CD4-positive, alpha-beta T cell (primary cell): ENCODE measurements at regions not wholly inside any gene's neighbourhood (a gene's known extent, or its start where the extent isn't known, plus 50 kb on each side); places are given as distances from the start of the nearest gene placed in this dataset.

Source experiments
- ATAC-seq: fragments of 200-7000 bp; cut with Tn5 transposase; one replicate; pipeline ENCODE4 v1.10.0; 2022; ENCODE audit warnings: mild to moderate bottlenecking; ENCODE audit not compliant: poor library complexity
- CTCF ChIA-PET: fragments of 350-600 bp; sonication (Branson Sonifier 250); formaldehyde crosslinking; loops from one replicate; lab custom pipeline; 2021; ENCODE audit warnings: antibody characterized with exemption, inconsistent platforms; lab: Charles Lee
- POLR2A ChIA-PET: fragments of 350-600 bp; sonication (Branson Sonifier 250); formaldehyde crosslinking; loops from one replicate; lab custom pipeline; 2021; ENCODE audit warnings: antibody characterized with exemption, inconsistent platforms; lab: Charles Lee
- DNase-seq, 14 experiments: peaks; one replicate each; pipeline ENCODE4 v3.0.0-alpha.2; 2013 to 2020; ENCODE audit warnings: mixed read lengths in 2 of 14
- H3K27ac ChIP-seq, 2 donors: one replicate each; pipeline versions ENCODE4 v1.5.1 to v1.7.0; 2013; ENCODE audit warnings: low read length in 2 of 2, low read depth in 1 of 2, mild to moderate bottlenecking in 1 of 2
- H3K27me3 ChIP-seq, 2 experiments: 1 replicate in 1 of 2; 2 replicates in 1 of 2; pipeline versions ENCODE4 v1.6.1 to v1.7.0; 2013; ENCODE audit warnings: low read length in 2 of 2, control low read depth in 1 of 2, mild to moderate bottlenecking in 1 of 2, moderate library complexity in 1 of 2; ENCODE audit not compliant: insufficient read depth in 2 of 2, control insufficient read depth in 1 of 2
- H3K36me3 ChIP-seq: one replicate; pipeline ENCODE4 v1.6.1; 2013; ENCODE audit warnings: low read length, control low read depth; ENCODE audit not compliant: insufficient read depth
- H3K4me1 ChIP-seq: one replicate; pipeline ENCODE4 v1.6.1; 2013; ENCODE audit warnings: low read length, control low read depth; ENCODE audit not compliant: insufficient read depth
- H3K4me3 ChIP-seq: one replicate; pipeline ENCODE4 v1.5.1; 2013; ENCODE audit warnings: mild to moderate bottlenecking, low read length, moderate library complexity
- H3K9me3 ChIP-seq, 2 experiments: 1 replicate in 1 of 2; 2 replicates in 1 of 2; pipeline versions ENCODE4 v1.6.1 to v1.7.0; 2013; ENCODE audit warnings: low read length in 2 of 2, mild to moderate bottlenecking in 2 of 2, control low read depth in 1 of 2, moderate library complexity in 1 of 2; ENCODE audit not compliant: control insufficient read depth in 1 of 2, insufficient read depth in 1 of 2
- H3K27ac Mint-ChIP-seq: one replicate; pipeline ENCODE4 v1.8.0; 2020; ENCODE audit warnings: mixed read lengths
- H3K27me3 Mint-ChIP-seq: one replicate; pipeline ENCODE4 v1.8.0; 2021; ENCODE audit warnings: mixed read lengths
- H3K36me3 Mint-ChIP-seq: one replicate; pipeline ENCODE4 v1.8.0; 2021; ENCODE audit warnings: low read depth, mixed read lengths
- H3K4me1 Mint-ChIP-seq: one replicate; pipeline ENCODE4 v1.8.0; 2021; ENCODE audit warnings: low read depth, mixed read lengths
- H3K4me3 Mint-ChIP-seq: one replicate; pipeline ENCODE4 v1.8.0; 2020; ENCODE audit warnings: mild to moderate bottlenecking, mixed read lengths
- H3K9me3 Mint-ChIP-seq: one replicate; pipeline ENCODE4 v1.8.0; 2020; ENCODE audit warnings: mixed read lengths
- intact Hi-C, 2 experiments: fragments of 100-400 bp; cut with DNase I in 1 of 2; cut with micrococcal nuclease in 1 of 2; formaldehyde crosslinking; loops; one replicate each; pipeline versions ENCODE4 v1.15.1 to v1.9.0; 2023 to 2025; cut with DNase I, micrococcal nuclease
- TF ChIP-seq, protein P1 (sequence below): fragments of 200-600 bp; IDR thresholded peaks from one replicate; pipeline ENCODE4 v1.8.0; 2022; ENCODE audit warnings: antibody characterized with exemption, mild to moderate bottlenecking

DNA sequence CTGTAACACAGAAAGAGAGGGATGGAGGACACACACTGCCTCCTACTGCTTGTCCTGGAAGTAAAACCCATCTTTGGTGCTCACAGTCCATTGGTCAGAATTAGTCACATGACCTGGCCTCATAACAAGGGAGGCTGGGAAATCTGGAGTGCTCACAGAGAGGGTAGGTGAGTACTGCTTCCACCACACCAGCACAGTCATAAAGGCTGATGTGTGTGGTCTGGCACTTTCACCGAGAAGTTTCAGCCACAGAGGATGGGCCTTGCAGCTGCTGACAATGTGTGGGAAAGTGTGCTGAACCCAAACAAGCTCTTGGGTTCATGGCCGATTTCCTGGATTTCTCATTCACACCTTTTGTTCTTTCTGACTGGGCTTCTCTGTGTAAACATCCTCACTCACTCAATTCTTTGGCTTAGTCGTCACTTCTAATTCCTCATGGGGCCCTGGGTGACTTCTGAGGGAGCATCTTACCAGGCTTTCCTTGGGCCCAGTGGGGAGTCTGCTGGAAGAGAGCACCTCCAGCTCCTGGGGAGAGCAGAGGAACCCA lies 100.7 kb downstream of the ASB7 start:
- ChIA-PET CTCF (no interaction called here), POLR2A (no interaction called here)
- Histone ChIP-seq H3K9me3 (peaks cover 0 to 12% of the 10 kb centered on the region in 2 experiments), H3K27me3 (peaks cover 9 to 13% of the 10 kb centered on the region in 2 experiments), H3K27ac (no peak overlapping the region), H3K36me3 (no peaks in the 10 kb centered on the region), H3K4me3 (no peak overlapping the region), H3K4me1 (no peaks in the 10 kb centered on the region)
- intact Hi-C loops, result no loop called here
- ATAC-seq (no peak), DNase-seq (no peak)
- no peaks in the 10 kb centered on the region for H3K4me1 Mint-ChIP-seq
- no peak overlapping the region for H3K27ac Mint-ChIP-seq
- H3K36me3 Mint-ChIP-seq, result no peaks in the 10 kb centered on the region
- TF ChIP-seq, protein P1, sequence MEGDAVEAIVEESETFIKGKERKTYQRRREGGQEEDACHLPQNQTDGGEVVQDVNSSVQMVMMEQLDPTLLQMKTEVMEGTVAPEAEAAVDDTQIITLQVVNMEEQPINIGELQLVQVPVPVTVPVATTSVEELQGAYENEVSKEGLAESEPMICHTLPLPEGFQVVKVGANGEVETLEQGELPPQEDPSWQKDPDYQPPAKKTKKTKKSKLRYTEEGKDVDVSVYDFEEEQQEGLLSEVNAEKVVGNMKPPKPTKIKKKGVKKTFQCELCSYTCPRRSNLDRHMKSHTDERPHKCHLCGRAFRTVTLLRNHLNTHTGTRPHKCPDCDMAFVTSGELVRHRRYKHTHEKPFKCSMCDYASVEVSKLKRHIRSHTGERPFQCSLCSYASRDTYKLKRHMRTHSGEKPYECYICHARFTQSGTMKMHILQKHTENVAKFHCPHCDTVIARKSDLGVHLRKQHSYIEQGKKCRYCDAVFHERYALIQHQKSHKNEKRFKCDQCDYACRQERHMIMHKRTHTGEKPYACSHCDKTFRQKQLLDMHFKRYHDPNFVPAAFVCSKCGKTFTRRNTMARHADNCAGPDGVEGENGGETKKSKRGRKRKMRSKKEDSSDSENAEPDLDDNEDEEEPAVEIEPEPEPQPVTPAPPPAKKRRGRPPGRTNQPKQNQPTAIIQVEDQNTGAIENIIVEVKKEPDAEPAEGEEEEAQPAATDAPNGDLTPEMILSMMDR, result no peak
- no peak overlapping the region for H3K4me3 Mint-ChIP-seq
- H3K9me3 Mint-ChIP-seq, result no peaks in the 10 kb centered on the region
- H3K27me3 Mint-ChIP-seq, result peaks cover 49% of the 10 kb centered on the region

DNA sequence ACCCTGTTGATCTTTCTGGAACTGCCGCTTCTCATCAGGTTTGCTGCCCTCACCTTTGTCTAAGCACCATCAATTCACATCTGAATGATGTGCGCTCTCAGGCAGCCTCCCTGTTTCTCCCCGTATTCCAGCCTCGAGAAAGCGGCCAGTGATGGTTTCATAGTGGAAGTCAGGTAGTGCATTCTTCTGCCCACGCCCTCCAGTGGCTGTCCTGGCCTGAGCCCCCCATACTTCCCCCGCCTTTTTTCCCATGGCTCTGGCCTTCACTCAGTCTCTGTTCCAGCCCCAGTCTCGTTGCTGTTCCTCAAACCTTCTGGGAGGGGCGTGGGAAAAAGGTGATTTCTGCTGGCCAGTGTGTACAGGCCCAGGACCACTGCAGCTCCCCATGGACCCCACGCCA lies 101.3 kb downstream of the ASB7 start:
- peaks cover 9 to 13% of the 10 kb centered on the region in 2 experiments for H3K27me3 ChIP-seq
- ATAC-seq (no peak), DNase-seq (no peak)
- H3K36me3 ChIP-seq, result no peaks in the 10 kb centered on the region
- peaks cover 49% of the 10 kb centered on the region for H3K27me3 Mint-ChIP-seq
- H3K9me3 Mint-ChIP-seq, result no peaks in the 10 kb centered on the region
- no peaks in the 10 kb centered on the region for H3K36me3 Mint-ChIP-seq
- H3K4me3 ChIP-seq, result no peak overlapping the region
- TF ChIP-seq, protein P1, result no peak
- intact Hi-C loops, result no loop called here
- H3K4me1 ChIP-seq, result no peaks in the 10 kb centered on the region
- no peak overlapping the region for H3K27ac Mint-ChIP-seq
- CTCF ChIA-PET, result no interaction called here
- POLR2A ChIA-PET, result no interaction called here
- no peaks in the 10 kb centered on the region for H3K4me1 Mint-ChIP-seq
- H3K4me3 Mint-ChIP-seq, result no peak overlapping the region
- H3K9me3 ChIP-seq, result peaks cover 0 to 12% of the 10 kb centered on the region in 2 experiments
- no peak overlapping the region for H3K27ac ChIP-seq

DNA sequence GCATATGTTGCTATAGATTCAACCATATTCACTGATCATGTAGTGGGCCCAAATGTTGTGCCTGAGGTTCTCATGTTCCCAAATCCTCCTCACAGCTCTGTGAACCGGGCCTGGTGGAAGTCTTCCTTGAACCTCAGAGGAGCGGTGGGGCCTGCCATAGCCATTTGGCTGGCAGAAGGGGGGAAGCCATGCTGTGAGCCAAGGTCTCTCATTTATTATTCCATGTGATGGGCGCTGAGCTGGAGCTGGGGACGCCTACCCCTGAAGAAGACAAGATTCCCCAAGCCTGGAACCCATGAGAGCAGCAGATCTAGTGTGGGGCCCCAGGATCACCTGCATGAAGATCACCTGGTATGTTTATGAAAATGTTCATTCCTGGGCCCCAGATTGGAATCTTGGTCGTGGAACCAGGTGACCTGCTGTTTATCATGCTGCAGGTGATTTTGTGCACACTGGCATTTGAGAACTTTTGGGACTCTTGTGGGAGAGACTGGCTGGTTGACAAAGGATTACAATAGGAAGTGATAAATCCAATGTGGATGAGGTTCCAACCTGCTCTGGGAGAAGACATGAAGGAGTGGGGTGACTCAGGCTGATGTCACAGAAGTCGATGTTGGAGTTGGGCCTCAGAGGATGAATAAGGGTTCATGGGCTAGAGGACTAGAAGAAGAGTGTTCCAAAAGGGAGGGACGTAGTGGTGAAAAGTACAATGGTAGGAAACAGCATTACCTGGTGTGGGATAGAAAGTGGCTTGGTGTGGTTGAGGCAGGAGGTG lies 102.1 kb downstream of the ASB7 start:
- peaks cover 49% of the 10 kb centered on the region for H3K27me3 Mint-ChIP-seq
- POLR2A ChIA-PET, result no interaction called here
- no peak overlapping the region for H3K27ac ChIP-seq
- no peaks in the 10 kb centered on the region for H3K9me3 Mint-ChIP-seq
- CTCF ChIA-PET, result no interaction called here
- H3K27me3 ChIP-seq, result peaks cover 9 to 13% of the 10 kb centered on the region in 2 experiments
- H3K9me3 ChIP-seq, result peaks cover 0 to 12% of the 10 kb centered on the region in 2 experiments
- no peak overlapping the region for H3K27ac Mint-ChIP-seq
- no peaks in the 10 kb centered on the region for H3K4me1 Mint-ChIP-seq
- no peaks in the 10 kb centered on the region for H3K36me3 Mint-ChIP-seq
- no peak overlapping the region for H3K4me3 Mint-ChIP-seq
- TF ChIP-seq, protein P1, result no peak
- H3K4me1 ChIP-seq, result no peaks in the 10 kb centered on the region
- intact Hi-C loops, result no loop called here
- no peak for DNase-seq
- no peaks in the 10 kb centered on the region for H3K36me3 ChIP-seq
- ATAC-seq, result no peak
- no peak overlapping the region for H3K4me3 ChIP-seq
